ENCODE measurements at regions not wholly inside any gene's neighbourhood (a gene's known extent, or its start where the extent isn't known, plus 50 kb on each side); places are given as distances from the start of the nearest gene placed in this dataset.

DNA sequence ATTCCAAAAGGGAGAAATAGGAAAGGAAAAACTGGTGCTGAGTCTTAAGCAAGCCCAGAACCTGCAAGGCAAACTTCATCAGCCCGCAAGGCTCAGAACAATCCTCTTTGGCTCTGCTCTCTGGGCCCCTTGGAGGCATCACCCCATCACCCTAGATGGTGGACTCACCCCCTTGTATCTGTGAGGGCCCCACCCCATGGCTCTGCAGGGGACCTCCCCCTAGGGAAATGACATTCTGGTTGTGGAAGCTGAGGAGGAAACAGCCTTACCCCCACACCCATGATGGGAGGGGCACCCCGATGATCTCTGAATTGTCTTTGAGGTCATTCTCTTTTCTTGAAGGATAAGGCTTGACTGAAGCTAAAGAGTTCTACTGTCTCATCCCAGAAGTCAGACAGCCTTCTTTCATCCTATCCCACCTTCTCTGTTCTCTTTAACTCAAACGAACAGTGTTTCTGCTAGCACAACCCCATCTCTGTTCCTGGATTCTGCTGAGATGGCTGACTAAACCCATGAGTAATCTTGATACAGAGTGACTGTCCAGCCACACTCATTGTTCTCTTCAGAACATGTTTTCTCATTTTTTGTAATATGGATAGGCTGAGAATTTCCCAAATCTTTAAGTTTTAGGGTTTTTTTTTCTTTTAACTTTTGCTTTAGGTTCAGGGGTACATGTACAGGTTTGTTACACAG lies 492.1 kb upstream of the MYT1L start:
- peak; percentile 17 for DNase-seq

DNA sequence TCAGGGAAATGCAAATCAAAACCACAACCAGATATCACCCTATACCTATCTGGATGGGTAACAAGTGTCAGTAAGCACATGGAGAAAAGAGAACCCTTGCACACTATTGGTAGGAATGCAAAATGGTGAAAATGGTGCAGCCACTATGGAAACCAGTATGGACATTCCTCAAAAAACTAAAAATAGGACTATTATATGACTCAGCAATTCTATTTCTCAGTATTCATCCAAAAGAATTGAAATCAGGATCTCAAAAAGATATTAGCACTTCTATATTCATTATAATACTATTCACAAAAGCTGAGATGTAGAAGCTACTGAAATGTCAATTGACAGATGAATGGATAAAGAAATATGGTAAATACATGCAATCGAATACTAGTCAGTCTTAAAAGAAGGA lies 491.1 kb upstream of the MYT1L start:
- DNase-seq = no peak

GRCh38 chr2:2812648-2813047 lies 481.6 kb upstream of the MYT1L start:
- no peak for DNase-seq

DNA sequence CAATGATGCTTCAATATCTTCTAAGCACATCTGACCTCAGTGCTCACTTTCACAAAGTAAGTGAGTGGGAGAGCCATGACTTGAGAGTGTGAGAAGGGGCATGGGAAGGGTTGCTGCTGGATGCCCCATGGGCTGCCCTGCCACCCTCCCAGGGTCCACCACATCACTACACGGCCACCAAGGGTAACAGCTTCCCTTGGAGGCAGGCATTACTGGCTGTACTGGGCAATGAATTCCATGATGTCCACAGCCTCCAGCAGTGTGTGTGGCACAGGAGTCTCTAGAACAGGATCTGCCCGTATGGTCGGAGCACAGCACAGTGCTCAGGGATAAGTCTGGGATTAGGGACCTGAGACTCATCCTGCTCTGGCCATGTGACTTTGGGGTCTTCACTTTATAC lies 481.0 kb upstream of the MYT1L start:
- peak; percentile 17 for DNase-seq

- peak; percentile 5 for DNase-seq
These were observed 479.4 kb upstream of the MYT1L start for GRCh38 chr2:2810504-2810903.

- DNase-seq = peak; percentile 28
These were observed 478.7 kb upstream of the MYT1L start for GRCh38 chr2:2809771-2810170.

DNA sequence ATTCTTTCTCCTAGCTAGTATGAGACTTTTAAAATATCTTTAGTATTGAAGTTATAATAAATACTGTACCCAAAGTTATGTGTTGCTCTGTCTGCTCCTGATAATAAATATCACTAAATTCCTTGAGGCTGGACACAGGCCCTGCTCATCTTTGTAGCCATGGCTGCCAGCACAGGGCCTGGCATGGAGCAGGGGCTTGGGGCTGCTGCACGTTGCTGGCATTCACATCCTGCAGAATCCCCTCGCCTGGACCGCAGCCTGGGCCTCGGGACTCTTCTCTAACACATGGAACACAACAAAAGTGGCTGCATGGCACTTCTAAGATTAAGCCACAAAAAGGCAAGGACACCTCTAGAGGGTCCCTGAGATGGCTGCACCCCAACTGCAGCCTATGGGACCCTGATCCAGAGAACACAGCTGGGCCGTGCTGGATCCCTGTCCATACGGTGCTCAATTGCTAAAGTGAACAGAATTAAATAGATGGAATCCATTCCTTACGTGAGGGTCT lies 477.5 kb upstream of the MYT1L start:
- DNase-seq = peak; percentile 17

GRCh38 chr2:2806711-2807110 lies 475.6 kb upstream of the MYT1L start:
- DNase-seq = peak; percentile 26

GRCh38 chr2:2805263-2805662 lies 474.2 kb upstream of the MYT1L start:
- DNase-seq = peak; percentile 21

DNA sequence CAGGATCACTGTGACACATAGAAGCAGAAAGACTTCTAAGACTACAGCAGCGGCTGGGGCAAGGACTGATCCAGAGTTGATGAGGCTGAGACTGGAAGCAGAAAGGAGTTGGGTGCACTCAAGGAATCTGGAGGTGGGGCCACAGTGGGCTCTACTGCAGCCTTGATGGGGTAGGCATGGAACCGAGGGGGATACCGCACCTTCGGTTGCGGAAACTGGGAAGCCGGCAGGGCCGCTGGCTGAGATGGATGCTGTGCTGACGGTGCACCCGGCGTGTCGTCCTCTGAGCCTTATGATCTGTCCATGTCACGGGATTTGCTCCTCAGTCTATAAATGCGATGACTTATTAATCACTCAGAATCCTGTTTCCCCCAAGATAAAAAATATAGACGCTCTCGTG lies 473.5 kb upstream of the MYT1L start:
- no peak for DNase-seq

DNA sequence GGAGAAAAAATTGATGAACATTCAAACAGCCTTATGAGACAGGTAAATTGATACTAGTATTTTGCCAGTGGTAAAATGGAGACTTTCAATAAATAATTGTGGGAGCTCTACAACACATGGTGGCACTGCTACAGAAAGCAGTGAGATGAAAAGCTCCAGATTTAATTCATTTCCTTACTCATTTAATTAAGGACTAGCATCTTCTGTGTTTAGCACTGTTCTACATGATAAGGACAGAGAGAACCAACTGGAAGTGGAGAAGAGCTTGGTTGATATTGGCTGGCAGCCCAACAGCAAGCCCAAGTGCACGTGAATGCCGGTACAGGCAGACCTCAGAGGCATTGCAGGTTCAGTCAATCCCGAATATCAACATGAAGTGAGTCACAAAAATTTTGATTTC lies 470.4 kb upstream of the MYT1L start:
- no peak for DNase-seq

DNA sequence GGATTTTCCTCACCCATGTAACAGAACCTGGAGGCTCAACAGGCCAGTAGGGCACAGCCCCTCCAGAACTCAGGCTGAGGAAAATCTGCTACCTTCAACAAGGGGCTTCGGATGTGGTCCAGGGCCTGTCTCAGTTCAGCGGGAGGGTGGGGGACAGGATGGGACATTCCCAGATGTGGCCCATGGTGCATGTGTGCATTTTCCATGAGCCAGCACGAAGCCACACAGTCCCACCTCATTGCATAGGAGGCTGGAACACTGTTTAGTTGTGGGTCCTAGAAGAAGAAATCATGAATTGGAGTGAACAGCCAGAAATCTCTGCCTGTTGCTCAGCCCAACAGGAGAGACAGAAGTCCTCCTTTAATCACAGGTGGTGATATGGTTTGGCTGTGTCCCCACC lies 469.6 kb upstream of the MYT1L start:
- no peak for DNase-seq

DNA sequence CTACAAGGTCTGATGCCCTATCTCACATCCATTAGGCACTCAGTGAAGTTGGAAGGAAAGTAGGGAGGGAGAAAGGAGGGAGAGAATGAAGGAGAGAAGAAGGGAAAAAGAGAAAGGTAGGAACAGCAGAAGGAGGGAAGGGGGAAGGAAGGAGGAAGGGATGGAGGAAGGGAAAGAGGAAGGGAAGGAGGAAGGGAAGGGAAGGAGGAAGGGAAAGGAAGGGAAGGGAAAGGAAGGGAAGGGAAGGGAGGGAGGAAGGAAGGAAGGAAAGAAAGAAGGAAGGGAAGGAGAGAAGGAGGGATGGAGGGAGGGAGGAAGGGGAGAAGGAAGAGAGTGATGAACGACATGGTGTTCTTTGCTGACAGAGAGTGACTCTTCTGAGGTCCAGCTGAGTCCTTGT lies 468.9 kb upstream of the MYT1L start:
- no peak for DNase-seq

DNA sequence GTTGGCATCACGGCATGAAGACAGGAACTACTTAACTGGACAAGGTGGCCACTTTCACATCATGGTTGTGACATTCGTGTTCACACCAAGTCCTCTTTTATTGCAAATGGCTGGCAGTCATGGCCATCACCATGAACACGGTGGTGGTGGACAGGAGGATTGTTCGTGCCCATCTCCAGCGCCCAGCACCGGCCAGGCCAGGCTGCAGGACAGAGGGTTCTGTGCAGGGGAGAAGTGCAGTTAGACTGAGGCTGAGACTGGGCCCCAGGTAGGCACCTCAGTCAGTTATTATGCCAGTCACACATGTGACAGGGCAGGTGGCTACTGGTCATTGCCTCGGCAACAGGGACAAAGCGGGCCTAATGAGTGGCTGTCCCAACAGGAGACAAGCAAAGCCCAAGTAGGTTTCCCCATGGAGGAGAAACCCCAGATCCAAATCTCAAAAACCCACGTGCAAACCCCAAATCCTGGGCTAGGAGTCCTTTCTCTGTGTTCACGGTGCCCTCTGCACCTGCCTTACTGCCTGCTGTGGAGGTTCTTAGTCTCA lies 468.1 kb upstream of the MYT1L start:
- no peak for DNase-seq

DNA sequence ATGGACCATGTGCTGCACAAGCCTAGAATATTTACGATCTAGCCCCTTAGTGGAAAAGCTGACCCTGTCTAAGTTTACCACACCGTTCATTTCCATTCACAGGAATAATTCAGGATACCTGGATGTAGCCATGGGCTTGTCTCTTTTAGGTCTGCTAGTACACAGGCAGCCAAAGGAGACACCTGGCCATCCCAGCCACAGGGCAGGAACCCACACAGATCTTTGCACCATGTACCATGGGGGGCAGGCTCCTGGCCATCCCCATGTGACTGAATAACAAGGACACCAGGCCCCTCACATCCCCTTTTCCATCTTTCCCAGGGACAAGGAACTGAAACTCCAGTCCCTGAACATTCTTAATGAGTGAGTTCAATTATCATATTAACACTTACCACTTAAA lies 467.3 kb upstream of the MYT1L start:
- DNase-seq = no peak

DNA sequence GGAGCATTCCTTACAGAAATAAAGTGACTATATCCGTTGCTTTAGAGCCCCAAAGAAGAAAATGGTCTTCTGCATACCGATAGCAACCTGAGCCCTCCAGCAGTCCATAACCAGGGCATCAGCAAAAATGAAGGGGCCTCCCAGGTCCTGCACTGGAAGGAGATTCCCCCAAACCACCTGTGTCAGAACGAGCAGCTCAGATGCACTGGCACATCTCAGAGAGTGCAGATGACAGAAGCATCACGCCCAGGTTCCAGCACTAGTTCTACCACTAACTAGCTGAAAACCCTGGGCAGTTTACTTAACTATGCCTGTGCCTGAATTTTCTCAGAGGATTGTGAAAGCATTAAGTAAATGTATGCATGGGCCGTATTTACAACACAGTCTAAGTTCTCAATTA lies 466.7 kb upstream of the MYT1L start:
- peak; percentile 13 for DNase-seq

DNA sequence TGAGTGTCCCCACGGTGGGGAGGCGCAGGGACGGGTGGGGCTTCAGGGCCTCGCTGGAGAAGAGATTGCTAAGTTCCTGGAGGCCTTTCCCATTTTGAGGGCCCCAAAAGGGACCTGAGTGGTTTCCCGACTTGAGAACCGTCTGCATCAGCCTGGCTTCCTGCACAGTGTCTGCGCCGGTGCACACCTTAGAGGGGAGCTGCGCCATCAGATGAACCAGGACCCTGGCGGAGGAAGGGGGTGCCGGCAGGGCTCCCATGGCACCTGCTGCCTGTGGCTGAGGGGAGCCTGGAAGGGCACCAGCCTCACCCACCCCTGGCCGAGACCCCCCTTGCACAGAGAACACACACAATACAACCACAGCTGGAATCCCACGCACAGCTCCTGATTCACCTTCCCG lies 465.1 kb upstream of the MYT1L start:
- DNase-seq = peak; percentile 9

- peak; percentile 11 for DNase-seq
These were observed 464.5 kb upstream of the MYT1L start for GRCh38 chr2:2795438-2796091.

DNA sequence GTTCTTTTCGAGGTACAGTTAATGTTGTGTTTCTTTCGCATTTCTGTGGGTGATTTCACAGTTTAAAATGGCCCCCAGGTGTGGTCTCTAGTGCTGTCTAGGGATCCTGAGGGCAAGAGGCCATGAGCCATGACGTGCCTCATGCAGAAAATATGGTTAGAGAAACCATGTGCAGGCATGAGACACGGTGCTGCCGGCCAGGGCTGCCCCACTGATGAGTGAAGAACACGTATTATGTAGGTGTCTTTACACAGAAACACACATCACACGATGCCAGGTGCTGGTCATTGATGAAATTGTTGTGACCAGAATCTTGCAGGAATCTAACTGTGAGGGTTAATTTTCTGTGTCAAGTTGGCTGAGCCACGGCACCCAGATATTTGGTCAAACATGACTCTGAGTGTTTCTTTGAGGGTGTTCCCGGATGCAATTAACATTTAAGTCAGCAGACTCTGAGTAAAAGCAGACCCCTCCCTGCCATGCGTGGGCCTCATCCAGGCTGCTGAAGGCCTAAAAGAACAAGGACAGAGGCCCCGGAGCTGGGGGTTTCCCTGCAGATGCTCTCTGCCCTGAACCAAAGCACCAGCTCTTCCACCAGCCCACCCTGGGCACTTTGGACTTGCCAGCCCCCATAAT lies 463.0 kb upstream of the MYT1L start:
- DNase-seq = peak; percentile 32

- peak; percentile 15 for DNase-seq
These were observed 462.4 kb upstream of the MYT1L start for GRCh38 chr2:2793514-2793913.

- DNase-seq = no peak
These were observed 460.5 kb upstream of the MYT1L start for GRCh38 chr2:2791606-2792005.

- no peak for DNase-seq
These were observed 460.0 kb upstream of the MYT1L start for GRCh38 chr2:2791031-2791430.

- no peak for DNase-seq
These were observed 457.0 kb upstream of the MYT1L start for GRCh38 chr2:2788076-2788475.
